ENCODE measurements at regions not wholly inside any gene's neighbourhood (a gene's known extent, or its start where the extent isn't known, plus 50 kb on each side); places are given as distances from the start of the nearest gene placed in this dataset.
"Not testable (repeated sequence)": the region's sequence is repeated elsewhere in the genome, so short reads cannot be mapped to it uniquely, and the experiment has no call there.

GRCh38 chr2:109692013-109692743 is 78.0 kb downstream of the SOWAHC start:
- DNase-seq, result no peak

DNA sequence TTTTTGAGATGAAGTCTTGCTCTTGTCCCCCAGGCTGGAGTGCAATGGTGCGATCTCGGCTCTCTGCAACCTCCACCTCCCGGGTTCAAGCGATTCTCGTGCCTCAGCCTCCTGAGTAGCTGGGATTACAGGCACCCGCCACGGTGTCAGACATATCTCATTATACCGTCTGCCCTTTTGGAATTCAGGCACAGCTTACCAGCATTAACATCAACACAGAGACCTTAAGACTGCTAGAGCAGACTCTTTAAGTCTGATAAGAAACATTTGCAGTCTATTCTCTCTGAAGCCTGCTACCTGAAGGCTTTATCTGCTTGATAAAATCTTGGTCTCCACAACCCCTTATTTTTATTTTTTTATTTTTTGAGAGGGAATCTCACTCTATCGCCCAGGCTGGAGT is 78.7 kb downstream of the SOWAHC start:
- DNase-seq, result not testable (repeated sequence)

GRCh38 chr2:109693292-109693691 is 79.1 kb downstream of the SOWAHC start:
- not testable (repeated sequence) for DNase-seq

- no peak for DNase-seq
Measured at GRCh38 chr2:109694190-109694589, 80.0 kb downstream of the SOWAHC start.

GRCh38 chr2:109695290-109695689 is 81.1 kb downstream of the SOWAHC start:
- DNase-seq, result no peak

DNA sequence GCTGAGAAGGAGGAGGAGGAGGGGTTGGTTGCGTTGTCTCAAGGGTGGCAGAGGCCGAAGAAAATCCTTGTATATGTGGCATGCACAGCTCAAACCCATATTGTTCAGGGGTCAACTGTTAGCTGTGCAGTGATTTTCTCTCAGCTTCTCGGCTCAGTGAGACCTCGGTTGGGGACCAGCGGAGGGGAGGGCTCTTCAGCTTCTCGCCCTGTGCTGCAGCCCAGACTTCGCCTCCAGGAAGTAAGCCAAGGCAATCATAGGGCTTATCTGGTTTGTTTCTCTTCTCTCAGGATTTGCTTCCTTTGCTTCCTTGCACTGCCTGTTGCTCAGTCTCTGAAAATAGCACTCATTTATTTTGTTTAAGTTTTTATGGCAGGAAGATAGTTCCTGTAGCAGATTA is 85.5 kb downstream of the SOWAHC start:
- DNase-seq, result no peak

DNA sequence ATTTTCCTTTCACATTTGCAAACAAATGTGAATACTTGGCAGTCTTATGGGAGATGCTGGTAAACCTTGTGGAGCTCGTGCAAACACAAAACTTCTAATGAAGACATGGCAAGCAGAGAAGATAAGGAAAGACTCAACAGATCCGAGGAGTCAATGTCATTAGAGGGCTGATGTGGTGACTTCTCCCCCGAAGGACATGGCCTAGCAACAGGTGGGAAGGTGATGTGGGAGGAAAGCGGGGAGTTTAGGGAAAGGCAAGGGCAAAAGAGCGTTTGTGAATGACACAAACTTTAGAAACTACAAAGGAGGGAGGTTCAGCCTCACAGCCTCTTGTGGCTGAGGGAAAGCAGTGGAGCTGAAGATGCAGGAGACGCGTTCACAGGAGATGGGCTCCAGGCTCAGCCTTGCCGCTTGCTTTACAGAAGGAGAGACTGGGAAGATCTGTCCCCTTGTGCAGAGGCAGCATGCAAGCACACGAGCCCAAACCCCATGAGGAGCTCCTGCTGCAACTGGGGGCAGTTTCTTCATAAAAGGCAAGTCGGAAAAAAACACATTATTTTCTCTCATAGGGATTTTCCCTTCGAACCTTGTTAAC is 86.6 kb downstream of the SOWAHC start:
- DNase-seq, result no peak

- no peak for DNase-seq
Measured at GRCh38 chr2:109701362-109701761, 87.2 kb downstream of the SOWAHC start.

DNA sequence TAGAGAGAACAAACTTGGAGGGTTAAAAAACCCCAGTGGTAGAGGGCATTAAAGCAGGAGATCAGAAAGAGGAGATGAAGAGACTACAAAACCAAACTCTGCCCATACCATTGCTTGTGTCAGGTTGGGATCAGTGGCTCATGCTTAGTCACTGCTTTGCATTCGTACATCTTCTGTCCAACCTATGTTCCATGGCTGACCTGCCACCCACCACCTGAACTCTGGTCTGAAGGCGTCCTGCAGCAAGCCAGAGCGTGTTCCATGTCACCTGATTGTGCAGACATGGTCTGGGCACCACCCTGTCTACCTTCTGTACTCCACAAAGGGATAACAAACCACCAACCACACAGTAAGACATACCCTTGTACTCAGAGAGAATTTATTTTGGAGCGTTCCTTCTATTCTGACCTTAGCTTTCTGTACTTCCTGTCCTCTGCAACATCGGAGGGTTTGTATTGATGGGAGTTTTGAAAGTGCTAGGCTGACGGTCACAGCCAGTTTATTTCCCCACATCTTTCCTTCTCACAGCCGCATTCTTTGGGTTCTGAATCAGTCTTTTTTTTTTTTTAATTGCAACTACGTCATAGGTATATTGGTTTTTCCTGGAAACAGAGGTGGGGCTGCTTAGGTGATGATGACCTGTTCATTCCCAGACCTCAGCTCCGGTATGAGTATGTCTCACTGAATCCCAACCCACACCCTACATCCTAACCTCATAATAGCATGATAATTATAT is 88.3 kb downstream of the SOWAHC start:
- no peak for DNase-seq

GRCh38 chr2:109703077-109703476 is 88.9 kb downstream of the SOWAHC start:
- no peak for DNase-seq

GRCh38 chr2:109703798-109704197 is 89.6 kb downstream of the SOWAHC start:
- DNase-seq, result no peak

- DNase-seq, result no peak
Measured at GRCh38 chr2:109707281-109708147, 86.6 kb upstream of the RGPD5 start.

- DNase-seq, result no peak
Measured at GRCh38 chr2:109710505-109711229, 83.4 kb upstream of the RGPD5 start.

DNA sequence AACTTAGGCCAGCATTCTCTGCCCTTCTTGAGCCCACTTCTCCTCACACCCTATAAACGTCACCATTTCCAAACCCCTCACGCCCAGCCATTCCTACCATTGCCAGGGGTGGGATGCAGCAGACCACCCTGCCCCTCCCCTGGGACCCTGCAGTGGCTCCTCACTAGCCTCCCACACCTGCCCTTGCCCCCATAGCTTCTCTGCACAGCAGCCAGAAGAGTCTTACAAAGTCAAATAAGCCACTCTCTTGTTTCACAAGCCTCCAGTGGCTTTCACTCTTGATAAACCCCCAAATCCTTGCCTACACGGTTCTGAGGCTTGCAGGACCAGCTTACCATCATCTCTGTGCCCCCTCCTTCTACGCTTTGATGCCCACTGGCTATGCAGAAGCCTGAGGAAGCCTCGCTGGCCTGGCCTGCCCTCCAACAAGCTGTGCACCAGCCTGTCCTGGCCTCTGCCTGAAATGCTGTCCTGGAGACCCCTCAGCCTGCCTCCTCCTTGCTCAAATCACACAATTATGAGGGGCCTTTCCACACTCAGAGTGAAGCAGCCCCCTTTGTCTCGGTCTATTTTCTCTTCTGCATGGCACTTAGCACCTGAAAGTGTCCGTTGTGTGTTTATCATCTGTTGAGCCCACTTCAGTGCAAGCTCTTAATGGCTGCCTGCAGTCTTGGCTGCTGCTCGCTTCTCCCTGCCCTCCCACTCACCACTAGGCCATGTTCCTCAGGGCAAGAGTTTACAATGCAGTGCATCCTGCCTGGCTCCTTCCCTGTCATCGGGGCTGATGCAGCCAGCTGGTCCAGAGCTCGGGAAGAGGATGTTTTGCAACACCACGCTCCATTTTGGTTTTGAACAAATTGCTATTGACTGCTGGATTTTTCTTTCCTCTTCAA is 82.6 kb upstream of the RGPD5 start:
- no peak for DNase-seq

GRCh38 chr2:109712123-109712449 is 82.0 kb upstream of the RGPD5 start:
- DNase-seq, result no peak

DNA sequence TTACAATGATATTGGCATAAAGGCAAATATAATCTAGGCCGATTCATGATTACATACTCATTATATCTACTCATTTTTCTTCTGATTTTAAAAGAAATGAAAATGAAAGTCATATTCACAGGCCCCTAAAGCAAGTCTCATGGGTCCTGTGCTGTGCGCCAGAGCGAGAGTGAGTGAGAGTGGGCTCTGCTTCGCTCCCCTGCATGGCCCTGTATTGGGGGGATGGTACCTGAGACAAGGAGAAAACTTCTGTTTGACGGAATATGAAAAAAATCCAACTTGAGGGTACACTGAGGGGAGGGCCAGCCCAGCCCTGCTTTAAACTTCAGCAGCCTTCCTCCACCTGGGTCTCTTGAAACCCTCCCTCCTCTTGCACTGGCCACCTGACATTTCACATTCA is 81.4 kb upstream of the RGPD5 start:
- DNase-seq, result no peak

GRCh38 chr2:109715313-109715805 is 78.7 kb upstream of the RGPD5 start:
- DNase-seq, result no peak

- DNase-seq, result not testable (repeated sequence)
Measured at GRCh38 chr2:109716596-109716995, 77.5 kb upstream of the RGPD5 start.

DNA sequence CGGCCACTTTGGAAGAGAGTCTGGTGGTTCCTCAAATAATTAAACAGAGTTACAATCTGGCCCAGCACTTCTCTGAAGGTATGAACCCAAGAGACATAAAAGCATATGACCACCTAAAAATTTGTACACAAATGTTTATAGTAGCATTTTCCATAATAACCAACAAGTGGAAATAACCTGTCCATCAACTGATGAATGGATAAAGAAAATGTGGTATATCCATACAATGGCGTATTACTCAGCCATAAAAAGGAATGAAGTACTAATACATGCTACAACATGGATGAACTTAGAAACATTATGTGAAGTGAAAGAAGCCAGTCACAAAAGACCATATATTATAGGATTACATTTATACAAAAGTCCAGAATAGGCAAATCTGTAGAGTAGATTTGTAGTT is 76.0 kb upstream of the RGPD5 start:
- no peak for DNase-seq

GRCh38 chr2:109719871-109720270 is 74.2 kb upstream of the RGPD5 start:
- no peak for DNase-seq

GRCh38 chr2:109720380-109721106 is 73.6 kb upstream of the RGPD5 start:
- no peak for DNase-seq
